BJ (cell line): ENCODE measurements at regions not wholly inside any gene's neighbourhood (a gene's known extent, or its start where the extent isn't known, plus 50 kb on each side); places are given as distances from the start of the nearest gene placed in this dataset.

Experiments
- CTCF ChIA-PET: fragments of 350-600 bp; formaldehyde crosslinking; extraction: SDS; loops from one replicate; lab custom pipeline; 2021; ENCODE audit warnings: antibody characterized with exemption, inconsistent platforms; lab: Yijun Ruan, JAX
- POLR2A ChIA-PET: fragments of 300-600 bp; sonication (Branson Sonifier 250); formaldehyde crosslinking; extraction: SDS; loops from one replicate; lab custom pipeline; 2021; ENCODE audit warnings: antibody characterized with exemption; lab: Charles Lee
- DNase-seq: peaks from one replicate; pipeline ENCODE4 v3.0.0-alpha.2; 2011; ENCODE audit warnings: low read depth
- H3K27me3 ChIP-seq: 2 replicates; pipeline ENCODE4 v1.6.0; 2011; ENCODE audit warnings: low read length; ENCODE audit not compliant: control insufficient read depth, insufficient read depth
- H3K36me3 ChIP-seq: 2 replicates; pipeline ENCODE4 v1.5.1; 2011; ENCODE audit warnings: low read length; ENCODE audit not compliant: control insufficient read depth, insufficient read depth
- H3K4me3 ChIP-seq: 2 replicates; pipeline ENCODE4 v1.5.1; 2011; ENCODE audit warnings: low read depth, mild to moderate bottlenecking, control low read depth, low read length
- TF ChIP-seq, protein P1 (sequence below): IDR thresholded peaks from 2 replicates; pipeline ENCODE4 v1.5.1; 2011; ENCODE audit warnings: low read depth, mild to moderate bottlenecking, control low read depth, inconsistent platforms, low read length, moderate library complexity; ENCODE audit not compliant: insufficient read depth

DNA sequence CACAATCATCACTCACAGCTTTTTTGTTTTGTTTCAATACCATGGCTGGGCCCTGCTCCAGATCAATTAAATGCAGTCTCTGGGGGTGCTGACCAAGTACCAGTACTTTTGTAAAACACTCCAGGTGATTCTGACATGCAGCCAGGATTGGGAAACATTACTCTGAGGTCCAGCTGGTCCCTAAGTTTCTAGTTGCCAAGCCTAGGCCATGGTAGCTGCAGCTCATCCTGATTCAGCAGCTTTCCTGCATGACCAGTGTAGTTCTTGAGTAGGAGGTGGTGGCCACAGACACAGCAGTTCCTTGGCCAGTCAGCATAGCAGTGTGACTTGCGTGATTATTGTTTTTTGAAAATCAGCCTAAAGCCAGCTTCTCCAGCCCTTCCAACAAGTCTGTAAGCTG, 859.1 kb downstream of the DIAPH3 start:
- Histone ChIP-seq H3K4me3 (no peak overlapping the region), H3K36me3 (no peaks in the 10 kb centered on the region), H3K27me3 (no peaks in the 10 kb centered on the region)
- no peak for DNase-seq
- CTCF ChIA-PET: no interaction called here
- TF ChIP-seq, protein P1, sequence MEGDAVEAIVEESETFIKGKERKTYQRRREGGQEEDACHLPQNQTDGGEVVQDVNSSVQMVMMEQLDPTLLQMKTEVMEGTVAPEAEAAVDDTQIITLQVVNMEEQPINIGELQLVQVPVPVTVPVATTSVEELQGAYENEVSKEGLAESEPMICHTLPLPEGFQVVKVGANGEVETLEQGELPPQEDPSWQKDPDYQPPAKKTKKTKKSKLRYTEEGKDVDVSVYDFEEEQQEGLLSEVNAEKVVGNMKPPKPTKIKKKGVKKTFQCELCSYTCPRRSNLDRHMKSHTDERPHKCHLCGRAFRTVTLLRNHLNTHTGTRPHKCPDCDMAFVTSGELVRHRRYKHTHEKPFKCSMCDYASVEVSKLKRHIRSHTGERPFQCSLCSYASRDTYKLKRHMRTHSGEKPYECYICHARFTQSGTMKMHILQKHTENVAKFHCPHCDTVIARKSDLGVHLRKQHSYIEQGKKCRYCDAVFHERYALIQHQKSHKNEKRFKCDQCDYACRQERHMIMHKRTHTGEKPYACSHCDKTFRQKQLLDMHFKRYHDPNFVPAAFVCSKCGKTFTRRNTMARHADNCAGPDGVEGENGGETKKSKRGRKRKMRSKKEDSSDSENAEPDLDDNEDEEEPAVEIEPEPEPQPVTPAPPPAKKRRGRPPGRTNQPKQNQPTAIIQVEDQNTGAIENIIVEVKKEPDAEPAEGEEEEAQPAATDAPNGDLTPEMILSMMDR: no peak
- POLR2A ChIA-PET: no interaction called here

DNA sequence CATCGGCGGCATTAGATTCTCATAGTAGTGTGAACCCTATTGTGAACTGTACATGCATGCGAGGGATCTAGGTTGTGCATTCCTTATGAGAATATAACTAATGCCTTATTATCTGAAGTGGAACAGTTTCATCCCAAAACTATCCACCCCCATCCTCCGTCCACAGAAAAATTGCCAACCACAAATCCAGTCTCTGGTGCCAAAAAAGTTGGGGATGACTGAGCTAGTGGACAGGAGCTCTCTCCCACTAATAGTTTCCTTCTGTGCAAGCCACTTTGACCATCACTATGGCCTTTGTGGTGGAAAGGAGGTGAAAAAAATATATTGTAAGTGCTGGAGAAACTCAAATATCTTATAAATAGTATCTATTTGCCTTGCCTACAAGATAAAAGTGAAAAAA, 857.8 kb downstream of the DIAPH3 start:
- no peak for DNase-seq
- H3K4me3 ChIP-seq: no peak overlapping the region
- ChIA-PET CTCF (no interaction called here), POLR2A (no interaction called here)
- no peaks in the 10 kb centered on the region for H3K27me3 ChIP-seq
- no peaks in the 10 kb centered on the region for H3K36me3 ChIP-seq
- TF ChIP-seq, protein P1: no peak

DNA sequence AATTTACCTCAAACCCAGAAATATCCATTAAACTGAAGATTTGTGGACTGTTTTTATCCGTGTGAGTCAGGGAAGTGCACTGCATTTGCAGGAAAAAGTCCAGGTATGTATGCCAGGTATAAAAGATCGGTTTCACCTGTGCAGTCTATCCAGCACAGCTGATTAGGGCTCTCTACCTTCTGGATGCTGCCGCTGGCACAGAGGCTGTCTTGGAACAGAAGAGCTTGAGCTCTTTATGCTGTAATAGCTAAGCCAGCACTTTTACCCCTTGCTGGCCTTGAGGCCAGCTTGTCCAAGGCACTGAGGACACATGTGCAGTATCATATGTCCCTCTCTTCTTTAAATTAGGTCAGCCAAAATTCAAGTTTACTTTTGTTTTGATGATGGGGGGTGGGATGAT, 851.0 kb downstream of the DIAPH3 start:
- no peak overlapping the region for H3K4me3 ChIP-seq
- H3K36me3 ChIP-seq: no peaks in the 10 kb centered on the region
- H3K27me3 ChIP-seq: no peaks in the 10 kb centered on the region
- ChIA-PET CTCF (no interaction called here), POLR2A (no interaction called here)
- TF ChIP-seq, protein P1: no peak
- DNase-seq: no peak

DNA sequence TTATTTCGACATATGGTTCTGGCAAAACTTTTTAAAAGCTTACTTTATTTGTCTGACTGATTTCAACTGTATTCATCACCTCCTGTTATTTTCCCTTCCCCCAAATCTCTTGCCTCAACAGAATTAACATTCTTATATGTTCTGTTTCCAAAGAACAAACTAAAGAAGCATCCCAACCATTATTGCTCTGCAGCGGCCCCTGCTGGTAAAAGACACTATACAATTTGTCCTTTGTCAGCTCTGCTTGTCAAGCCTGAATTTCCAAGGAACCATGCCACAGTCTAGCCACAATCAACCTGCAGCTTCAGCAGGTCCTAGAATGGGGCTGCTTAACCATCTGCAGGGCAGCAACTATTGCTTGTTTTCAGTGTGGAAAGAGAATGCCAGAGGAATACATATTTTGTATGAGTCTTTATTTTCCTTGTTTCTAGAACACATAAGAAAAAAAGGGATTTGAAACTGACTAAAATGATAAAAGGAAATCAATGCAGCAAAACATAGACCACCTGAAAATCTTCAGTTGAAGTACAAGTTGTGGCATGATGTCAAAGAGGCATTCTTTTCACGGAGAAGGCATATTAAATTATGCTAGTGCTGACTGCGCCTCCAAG, 845.3 kb downstream of the DIAPH3 start:
- Histone ChIP-seq H3K27me3 (no peaks in the 10 kb centered on the region), H3K4me3 (no peak overlapping the region), H3K36me3 (no peaks in the 10 kb centered on the region)
- TF ChIP-seq, protein P1: peak; percentile 76
- POLR2A ChIA-PET: no interaction called here
- no peak for DNase-seq
- CTCF ChIA-PET: interaction anchor here (0.6 to 1.6 kb wide), 10 partner anchors 9 to 1692 kb away, joined by 3 to 8 read pairs (median 4); no protein-coding TSS in a partner anchor

DNA sequence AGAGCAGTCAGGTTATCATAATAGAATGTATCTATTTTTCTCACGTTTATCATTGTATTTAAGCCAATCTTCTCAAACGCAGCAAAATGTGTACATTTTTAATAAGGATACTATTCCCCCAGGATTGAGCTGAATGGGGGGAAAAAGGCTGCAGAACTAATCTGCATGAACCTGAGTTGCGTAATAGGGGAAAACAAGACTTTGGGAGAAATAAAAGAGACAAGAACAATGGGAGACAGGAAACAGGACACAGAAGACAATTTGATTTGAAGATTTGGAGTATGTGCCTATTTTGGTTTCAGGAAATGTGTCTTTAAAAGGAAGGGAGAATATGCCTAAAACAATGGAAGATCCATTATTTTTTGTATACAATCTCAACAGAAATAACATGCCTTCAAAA, 844.5 kb downstream of the DIAPH3 start:
- CTCF ChIA-PET: interaction anchor here (1.0 to 1.6 kb wide), 2 partner anchors 14 to 23 kb away, joined by 4 to 8 read pairs; no protein-coding TSS in a partner anchor
- POLR2A ChIA-PET: no interaction called here

More for the DNA sequence above, 844.5 kb downstream of the DIAPH3 start:
- Histone ChIP-seq H3K27me3 (no peaks in the 10 kb centered on the region), H3K36me3 (no peaks in the 10 kb centered on the region), H3K4me3 (no peak overlapping the region)
- TF ChIP-seq, protein P1: no peak
- no peak for DNase-seq
